Central memory CD8-positive, alpha-beta T cell (primary cell): ENCODE measurements at regions not wholly inside any gene's neighbourhood (a gene's known extent, or its start where the extent isn't known, plus 50 kb on each side); places are given as distances from the start of the nearest gene placed in this dataset.
"Not testable (repeated sequence)": the region's sequence is repeated elsewhere in the genome, so short reads cannot be mapped to it uniquely, and the experiment has no call there.

Source experiments
- ATAC-seq: fragments of 150-1000 bp; cut with Tn5 transposase; replicated peaks from 2 replicates; pipeline ENCODE4 v1.10.0; 2022; ENCODE audit warnings: mild to moderate bottlenecking, moderate FRiP score, moderate number of reproducible peaks; ENCODE audit not compliant: poor library complexity, severe bottlenecking; ENCODE audit errors: extremely low read depth
- DNase-seq, 2 donors: peaks; one replicate each; pipeline ENCODE4 v3.0.0; 2021; ENCODE audit warnings: low spot score in 2 of 2
- H3K27ac Mint-ChIP-seq: one replicate; pipeline ENCODE4 v1.8.0; 2022; ENCODE audit warnings: low read depth, mild to moderate bottlenecking, moderate library complexity, mixed read lengths
- H3K27me3 Mint-ChIP-seq: one replicate; pipeline ENCODE4 v1.8.0; 2022; ENCODE audit warnings: mixed read lengths
- H3K36me3 Mint-ChIP-seq: one replicate; pipeline ENCODE4 v1.8.0; 2022; ENCODE audit warnings: mild to moderate bottlenecking, moderate library complexity, mixed read lengths; ENCODE audit not compliant: insufficient read depth
- H3K4me1 Mint-ChIP-seq: one replicate; pipeline ENCODE4 v1.8.0; 2022; ENCODE audit warnings: mixed read lengths
- H3K4me3 Mint-ChIP-seq: one replicate; pipeline ENCODE4 v1.8.0; 2022; ENCODE audit warnings: mild to moderate bottlenecking, moderate library complexity, mixed read lengths
- H3K9me3 Mint-ChIP-seq: one replicate; pipeline ENCODE4 v1.8.0; 2022; ENCODE audit warnings: mixed read lengths

DNA sequence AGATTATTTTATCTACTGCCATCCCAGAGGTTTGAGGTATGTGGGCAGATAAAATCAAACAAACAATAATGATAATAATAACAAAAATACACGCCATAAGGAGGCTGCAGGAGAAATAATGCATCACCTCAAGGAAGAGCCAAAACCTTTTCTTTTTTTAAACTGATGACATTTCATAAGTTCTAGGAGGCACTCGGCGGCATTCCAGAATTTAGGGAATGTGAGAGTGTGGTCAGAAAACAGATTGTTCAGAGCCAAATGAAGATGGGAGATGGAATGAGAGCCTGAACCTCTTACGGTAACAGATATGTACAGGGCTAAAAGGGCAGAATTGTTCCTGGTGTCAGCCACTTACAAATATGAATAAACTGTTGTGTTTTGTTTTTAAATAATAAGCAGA, 615.0 kb upstream of the CHD1 start:
- no peak for DNase-seq
- H3K4me1 Mint-ChIP-seq, result no peaks in the 10 kb centered on the region
- ATAC-seq, result no peak
- H3K27ac Mint-ChIP-seq, result no peak overlapping the region
- no peaks in the 10 kb centered on the region for H3K27me3 Mint-ChIP-seq
- peaks cover 6% of the 10 kb centered on the region for H3K9me3 Mint-ChIP-seq
- no peak overlapping the region for H3K4me3 Mint-ChIP-seq
- H3K36me3 Mint-ChIP-seq, result no peaks in the 10 kb centered on the region

GRCh38 chr5:99534241-99534640, 605.4 kb upstream of the CHD1 start:
- not testable (repeated sequence) for H3K9me3 Mint-ChIP-seq, H3K4me1 Mint-ChIP-seq, H3K27ac Mint-ChIP-seq, H3K36me3 Mint-ChIP-seq, ATAC-seq, DNase-seq, H3K27me3 Mint-ChIP-seq, H3K4me3 Mint-ChIP-seq

DNA sequence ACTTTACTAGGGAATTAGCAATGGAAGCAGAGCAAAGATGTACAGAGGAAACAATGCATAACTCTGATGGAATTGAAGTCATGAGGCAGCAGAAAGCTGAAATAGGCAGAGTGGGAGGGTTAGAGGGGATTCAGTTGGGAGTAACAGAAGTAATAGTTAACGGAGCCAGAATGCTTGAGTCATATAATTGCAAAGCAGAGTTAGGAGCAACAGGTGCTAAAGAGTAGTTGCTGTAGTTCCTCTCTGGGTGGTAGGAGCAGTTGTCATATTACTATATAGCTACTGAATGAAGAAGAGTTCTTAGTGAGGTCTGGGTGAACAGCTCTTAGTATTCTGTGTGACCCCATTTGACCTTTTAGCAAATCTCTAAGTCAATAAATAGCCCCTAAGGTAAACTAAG, 592.9 kb upstream of the CHD1 start:
- H3K36me3 Mint-ChIP-seq, H3K27me3 Mint-ChIP-seq, H3K4me3 Mint-ChIP-seq, H3K9me3 Mint-ChIP-seq, H3K4me1 Mint-ChIP-seq, DNase-seq, ATAC-seq, H3K27ac Mint-ChIP-seq: not testable (repeated sequence)

GRCh38 chr5:99515864-99516490, 587.2 kb upstream of the CHD1 start:
- H3K27me3 Mint-ChIP-seq, H3K36me3 Mint-ChIP-seq, ATAC-seq, H3K4me3 Mint-ChIP-seq, DNase-seq, H3K27ac Mint-ChIP-seq, H3K4me1 Mint-ChIP-seq: not testable (repeated sequence)
- H3K9me3 Mint-ChIP-seq, result peaks cover 10% of the 10 kb centered on the region

- H3K36me3 Mint-ChIP-seq, H3K27me3 Mint-ChIP-seq, H3K4me3 Mint-ChIP-seq, DNase-seq, H3K27ac Mint-ChIP-seq, ATAC-seq, H3K4me1 Mint-ChIP-seq, H3K9me3 Mint-ChIP-seq: not testable (repeated sequence)
Observed at GRCh38 chr5:99510237-99510866, 581.5 kb upstream of the CHD1 start.

- DNase-seq, H3K27me3 Mint-ChIP-seq, H3K27ac Mint-ChIP-seq, H3K36me3 Mint-ChIP-seq, H3K4me3 Mint-ChIP-seq, ATAC-seq, H3K9me3 Mint-ChIP-seq, H3K4me1 Mint-ChIP-seq: not testable (repeated sequence)
Observed at GRCh38 chr5:99509064-99509463, 580.3 kb upstream of the CHD1 start.

- H3K27me3 Mint-ChIP-seq, H3K4me1 Mint-ChIP-seq, H3K27ac Mint-ChIP-seq, H3K9me3 Mint-ChIP-seq, H3K36me3 Mint-ChIP-seq, ATAC-seq, DNase-seq, H3K4me3 Mint-ChIP-seq: not testable (repeated sequence)
Observed at GRCh38 chr5:99495456-99495855, 566.6 kb upstream of the CHD1 start.

GRCh38 chr5:99478450-99478849, 549.6 kb upstream of the CHD1 start:
- not testable (repeated sequence) for H3K36me3 Mint-ChIP-seq, H3K27me3 Mint-ChIP-seq, DNase-seq, H3K27ac Mint-ChIP-seq, H3K4me1 Mint-ChIP-seq, H3K9me3 Mint-ChIP-seq, H3K4me3 Mint-ChIP-seq, ATAC-seq

GRCh38 chr5:99473328-99473727, 544.5 kb upstream of the CHD1 start:
- H3K27ac Mint-ChIP-seq, H3K4me3 Mint-ChIP-seq, DNase-seq, H3K36me3 Mint-ChIP-seq, H3K9me3 Mint-ChIP-seq, H3K27me3 Mint-ChIP-seq, ATAC-seq, H3K4me1 Mint-ChIP-seq: not testable (repeated sequence)

GRCh38 chr5:99471726-99472125, 542.9 kb upstream of the CHD1 start:
- not testable (repeated sequence) for ATAC-seq, H3K9me3 Mint-ChIP-seq, H3K36me3 Mint-ChIP-seq, H3K4me1 Mint-ChIP-seq, DNase-seq, H3K27me3 Mint-ChIP-seq, H3K4me3 Mint-ChIP-seq, H3K27ac Mint-ChIP-seq

- not testable (repeated sequence) for DNase-seq, H3K4me3 Mint-ChIP-seq, ATAC-seq, H3K9me3 Mint-ChIP-seq, H3K4me1 Mint-ChIP-seq, H3K36me3 Mint-ChIP-seq, H3K27me3 Mint-ChIP-seq, H3K27ac Mint-ChIP-seq
Observed at GRCh38 chr5:99471178-99471577, 542.4 kb upstream of the CHD1 start.

- not testable (repeated sequence) for H3K27ac Mint-ChIP-seq, H3K9me3 Mint-ChIP-seq, H3K27me3 Mint-ChIP-seq, DNase-seq, ATAC-seq, H3K4me1 Mint-ChIP-seq, H3K36me3 Mint-ChIP-seq, H3K4me3 Mint-ChIP-seq
Observed at GRCh38 chr5:99470636-99471035, 541.8 kb upstream of the CHD1 start.

- ATAC-seq, result no peak
- no peak for DNase-seq
- no peaks in the 10 kb centered on the region for H3K4me1 Mint-ChIP-seq
- no peaks in the 10 kb centered on the region for H3K27me3 Mint-ChIP-seq
- no peaks in the 10 kb centered on the region for H3K36me3 Mint-ChIP-seq
- no peaks in the 10 kb centered on the region for H3K9me3 Mint-ChIP-seq
- H3K27ac Mint-ChIP-seq, result no peak overlapping the region
- no peak overlapping the region for H3K4me3 Mint-ChIP-seq
Observed at GRCh38 chr5:99460701-99461100, 531.9 kb upstream of the CHD1 start.
